Activated CD8-positive, alpha-beta T cell treated with anti-CD3 and anti-CD28 coated beads, Interleukin-2, amount 10 ng/mL, durations not matched to agents 7 days and 5 days (primary cell): ENCODE measurements at regions not wholly inside any gene's neighbourhood (a gene's known extent, or its start where the extent isn't known, plus 50 kb on each side); places are given as distances from the start of the nearest gene placed in this dataset.

Source experiments
- ATAC-seq: fragments of 150-1000 bp; cut with Tn5 transposase; one replicate; pipeline ENCODE4 v1.10.0; 2021; ENCODE audit warnings: moderate library complexity
- CTCF ChIA-PET: fragments of 350-600 bp; sonication (Branson Sonifier 250); formaldehyde crosslinking; loops from one replicate; lab custom pipeline; 2021; ENCODE audit warnings: antibody characterized with exemption; lab: Charles Lee
- POLR2A ChIA-PET: fragments of 350-600 bp; sonication (Branson Sonifier 250); formaldehyde crosslinking; loops from one replicate; lab custom pipeline; 2021; ENCODE audit warnings: antibody characterized with exemption; lab: Charles Lee
- DNase-seq: peaks from one replicate; pipeline ENCODE4 v3.0.0-alpha.2; 2020
- H3K27ac Mint-ChIP-seq: one replicate; pipeline ENCODE4 v1.8.0; 2021; ENCODE audit warnings: mild to moderate bottlenecking, mixed read lengths
- H3K27me3 Mint-ChIP-seq: one replicate; pipeline ENCODE4 v1.8.0; 2021; ENCODE audit warnings: low read depth, mixed read lengths
- H3K36me3 Mint-ChIP-seq: one replicate; pipeline ENCODE4 v1.8.0; 2021; ENCODE audit warnings: low read depth, mixed read lengths
- H3K4me1 Mint-ChIP-seq: one replicate; pipeline ENCODE4 v1.8.0; 2021; ENCODE audit warnings: low read depth, mixed read lengths
- H3K4me3 Mint-ChIP-seq: one replicate; pipeline ENCODE4 v1.8.0; 2021; ENCODE audit warnings: mild to moderate bottlenecking, mixed read lengths
- H3K9me3 Mint-ChIP-seq: one replicate; pipeline ENCODE4 v1.8.0; 2022; ENCODE audit warnings: mixed read lengths; ENCODE audit not compliant: insufficient read depth

DNA sequence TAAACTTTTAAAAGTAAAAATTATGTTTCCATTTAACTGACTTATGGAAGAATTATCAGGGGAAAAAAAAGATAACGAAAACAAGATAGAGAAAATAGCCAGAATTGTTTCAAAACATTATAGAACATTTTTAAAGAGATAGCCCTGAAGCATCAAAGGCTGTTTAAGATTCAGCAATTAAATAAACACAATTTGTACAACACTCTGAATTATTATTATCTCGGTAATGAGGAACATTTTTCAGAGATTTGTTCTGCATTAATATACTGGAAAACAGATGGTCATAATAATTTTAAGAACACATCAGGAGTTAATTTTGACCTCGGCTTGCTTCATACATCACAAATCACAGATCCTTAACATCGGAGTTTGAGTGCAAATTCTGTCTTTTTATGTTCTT is 643.8 kb downstream of the SORCS1 start:
- Mint-ChIP-seq H3K4me1 (no peaks in the 10 kb centered on the region), H3K36me3 (no peaks in the 10 kb centered on the region), H3K4me3 (no peak overlapping the region), H3K27ac (no peak overlapping the region), H3K9me3 (peaks cover 8% of the 10 kb centered on the region), H3K27me3 (no peaks in the 10 kb centered on the region)
- ChIA-PET POLR2A (no interaction called here), CTCF (no interaction called here)
- no peak for DNase-seq
- ATAC-seq = no peak

- POLR2A ChIA-PET = no interaction called here
- CTCF ChIA-PET = no interaction called here
- no peak overlapping the region for H3K27ac Mint-ChIP-seq
- H3K27me3 Mint-ChIP-seq = no peaks in the 10 kb centered on the region
- H3K9me3 Mint-ChIP-seq = peaks cover 8% of the 10 kb centered on the region
- no peaks in the 10 kb centered on the region for H3K36me3 Mint-ChIP-seq
- H3K4me3 Mint-ChIP-seq = no peak overlapping the region
- no peaks in the 10 kb centered on the region for H3K4me1 Mint-ChIP-seq
- no peak for DNase-seq
- ATAC-seq = no peak
These were observed 645.0 kb downstream of the SORCS1 start for GRCh38 chr10:106519376-106520030.

GRCh38 chr10:106515206-106515790 is 649.2 kb downstream of the SORCS1 start:
- Mint-ChIP-seq H3K9me3 (peaks cover 8% of the 10 kb centered on the region), H3K27me3 (no peaks in the 10 kb centered on the region), H3K36me3 (no peaks in the 10 kb centered on the region), H3K4me1 (no peaks in the 10 kb centered on the region), H3K27ac (no peak overlapping the region), H3K4me3 (no peak overlapping the region)
- no peak for DNase-seq
- no peak for ATAC-seq
- CTCF ChIA-PET = no interaction called here
- POLR2A ChIA-PET = no interaction called here

GRCh38 chr10:106513352-106513771 is 651.1 kb downstream of the SORCS1 start:
- Mint-ChIP-seq H3K27me3 (no peaks in the 10 kb centered on the region), H3K4me1 (no peaks in the 10 kb centered on the region), H3K9me3 (peaks cover 8% of the 10 kb centered on the region), H3K27ac (no peak overlapping the region), H3K4me3 (no peak overlapping the region), H3K36me3 (no peaks in the 10 kb centered on the region)
- DNase-seq = no peak
- no peak for ATAC-seq
- ChIA-PET POLR2A (no interaction called here), CTCF (no interaction called here)

DNA sequence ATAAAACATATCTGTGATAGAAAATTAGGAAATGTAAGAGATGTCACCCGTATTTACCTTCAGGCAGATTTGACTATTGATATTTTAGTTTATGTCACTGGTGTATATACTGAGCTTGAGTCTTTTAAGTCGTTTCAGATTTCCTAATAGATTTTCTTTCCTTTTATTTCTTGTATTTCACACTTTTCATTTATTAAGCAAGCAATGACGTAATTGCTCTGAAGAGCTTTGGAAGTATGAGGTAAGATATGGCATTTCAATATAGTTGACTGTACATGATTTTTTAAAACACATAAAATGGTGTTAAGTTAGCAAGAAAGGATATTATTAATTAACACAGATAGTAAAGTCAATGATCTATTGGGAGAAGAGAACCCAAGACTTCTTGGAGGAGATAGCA is 652.6 kb downstream of the SORCS1 start:
- CTCF ChIA-PET = no interaction called here
- no peak overlapping the region for H3K4me3 Mint-ChIP-seq
- no peaks in the 10 kb centered on the region for H3K4me1 Mint-ChIP-seq
- POLR2A ChIA-PET = no interaction called here
- H3K27ac Mint-ChIP-seq = no peak overlapping the region
- H3K9me3 Mint-ChIP-seq = peaks cover 8% of the 10 kb centered on the region
- H3K36me3 Mint-ChIP-seq = no peaks in the 10 kb centered on the region
- no peak for ATAC-seq
- no peak for DNase-seq
- no peaks in the 10 kb centered on the region for H3K27me3 Mint-ChIP-seq

GRCh38 chr10:106508950-106509349 is 655.6 kb downstream of the SORCS1 start:
- POLR2A ChIA-PET = no interaction called here
- H3K27ac Mint-ChIP-seq = no peak overlapping the region
- no peaks in the 10 kb centered on the region for H3K27me3 Mint-ChIP-seq
- peaks cover 3% of the 10 kb centered on the region for H3K9me3 Mint-ChIP-seq
- no peaks in the 10 kb centered on the region for H3K36me3 Mint-ChIP-seq
- no peak for DNase-seq
- H3K4me1 Mint-ChIP-seq = no peaks in the 10 kb centered on the region
- H3K4me3 Mint-ChIP-seq = no peak overlapping the region
- ATAC-seq = no peak
- CTCF ChIA-PET = no interaction called here

- ChIA-PET CTCF (no interaction called here), POLR2A (no interaction called here)
- no peaks in the 10 kb centered on the region for H3K36me3 Mint-ChIP-seq
- H3K9me3 Mint-ChIP-seq = peaks cover 3% of the 10 kb centered on the region
- no peak overlapping the region for H3K4me3 Mint-ChIP-seq
- no peak overlapping the region for H3K27ac Mint-ChIP-seq
- H3K27me3 Mint-ChIP-seq = no peaks in the 10 kb centered on the region
- ATAC-seq (no peak), DNase-seq (no peak)
- no peaks in the 10 kb centered on the region for H3K4me1 Mint-ChIP-seq
These were observed 657.8 kb downstream of the SORCS1 start for GRCh38 chr10:106506526-106507283.

DNA sequence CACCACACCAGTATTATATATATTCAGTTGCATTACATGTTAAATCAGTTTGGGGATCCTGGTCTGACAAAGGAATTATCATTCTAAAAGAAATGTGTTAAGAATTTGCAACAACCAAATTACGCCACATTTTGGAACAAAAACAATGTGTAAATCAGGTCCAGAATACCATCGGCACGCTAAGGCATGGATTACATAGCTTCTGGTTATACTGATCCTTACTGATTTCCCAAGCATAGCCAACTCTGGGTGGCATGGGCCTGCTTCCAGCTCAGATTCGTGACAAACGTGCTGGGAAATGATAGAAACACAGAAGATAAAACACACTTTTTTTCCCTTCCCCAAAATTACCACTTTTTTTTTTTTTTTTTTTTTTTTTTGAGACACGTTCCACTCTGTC is 660.0 kb downstream of the SORCS1 start:
- ChIA-PET CTCF (no interaction called here), POLR2A (no interaction called here)
- Mint-ChIP-seq H3K27me3 (no peaks in the 10 kb centered on the region), H3K36me3 (no peaks in the 10 kb centered on the region), H3K4me1 (no peaks in the 10 kb centered on the region), H3K27ac (no peak overlapping the region), H3K4me3 (no peak overlapping the region), H3K9me3 (peaks cover 3% of the 10 kb centered on the region)
- no peak for DNase-seq
- ATAC-seq = no peak

DNA sequence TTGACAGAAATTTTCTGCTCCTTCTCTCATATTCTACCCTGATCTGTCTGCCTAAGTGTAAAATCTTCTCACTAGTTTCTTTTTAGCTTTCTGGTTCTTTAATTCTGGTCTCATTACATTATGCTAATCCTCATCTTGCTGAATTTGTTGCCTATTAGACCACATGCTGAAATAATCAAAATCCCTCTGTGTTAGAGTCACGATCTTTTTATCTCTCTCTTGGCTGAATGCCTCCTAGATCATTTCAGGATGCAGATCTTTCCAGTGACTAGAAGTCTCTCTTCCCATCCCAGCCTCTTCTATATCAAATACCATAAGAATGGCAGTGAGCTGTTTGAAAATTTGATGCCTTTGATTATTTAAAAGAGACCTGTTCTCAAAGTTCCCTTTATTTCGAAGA is 661.9 kb downstream of the SORCS1 start:
- no peaks in the 10 kb centered on the region for H3K4me1 Mint-ChIP-seq
- H3K36me3 Mint-ChIP-seq = no peaks in the 10 kb centered on the region
- ATAC-seq (no peak), DNase-seq (no peak)
- H3K9me3 Mint-ChIP-seq = peaks cover 7% of the 10 kb centered on the region
- no peak overlapping the region for H3K4me3 Mint-ChIP-seq
- H3K27me3 Mint-ChIP-seq = no peaks in the 10 kb centered on the region
- CTCF ChIA-PET = no interaction called here
- no peak overlapping the region for H3K27ac Mint-ChIP-seq
- POLR2A ChIA-PET = no interaction called here

GRCh38 chr10:106500925-106501525 is 663.5 kb downstream of the SORCS1 start:
- no peaks in the 10 kb centered on the region for H3K36me3 Mint-ChIP-seq
- peaks cover 7% of the 10 kb centered on the region for H3K9me3 Mint-ChIP-seq
- no peaks in the 10 kb centered on the region for H3K27me3 Mint-ChIP-seq
- ChIA-PET CTCF (no interaction called here), POLR2A (no interaction called here)
- H3K4me3 Mint-ChIP-seq = no peak overlapping the region
- H3K27ac Mint-ChIP-seq = no peak overlapping the region
- no peak for DNase-seq
- H3K4me1 Mint-ChIP-seq = no peaks in the 10 kb centered on the region
- ATAC-seq = no peak

- no peaks in the 10 kb centered on the region for H3K27me3 Mint-ChIP-seq
- ChIA-PET CTCF (no interaction called here), POLR2A (no interaction called here)
- H3K27ac Mint-ChIP-seq = no peak overlapping the region
- ATAC-seq (no peak), DNase-seq (no peak)
- peaks cover 7% of the 10 kb centered on the region for H3K9me3 Mint-ChIP-seq
- no peak overlapping the region for H3K4me3 Mint-ChIP-seq
- H3K4me1 Mint-ChIP-seq = no peaks in the 10 kb centered on the region
- no peaks in the 10 kb centered on the region for H3K36me3 Mint-ChIP-seq
These were observed 664.2 kb downstream of the SORCS1 start for GRCh38 chr10:106500041-106500924.
